HEK293 (cell line): ENCODE measurements at regions not wholly inside any gene's neighbourhood (a gene's known extent, or its start where the extent isn't known, plus 50 kb on each side); places are given as distances from the start of the nearest gene placed in this dataset.

Experiments
- CTCF ChIA-PET: fragments of 350-600 bp; formaldehyde crosslinking; extraction: SDS; loops from one replicate; lab custom pipeline; 2021; ENCODE audit warnings: antibody characterized with exemption; lab: Yijun Ruan, JAX
- POLR2A ChIA-PET: fragments of 300-600 bp; formaldehyde crosslinking; extraction: SDS; loops from one replicate; lab custom pipeline; 2020; ENCODE audit warnings: antibody characterized with exemption, inconsistent platforms; lab: Yijun Ruan, JAX
- H3K27ac ChIP-seq: fragments of 200-500 bp; sonication (Bioruptor generic); 2 replicates; pipeline ENCODE4 v1.5.1; 2014; ENCODE audit warnings: low read depth, low read length, control low read depth, inconsistent platforms; ENCODE audit errors: extremely low read depth
- H3K36me3 ChIP-seq, 2 experiments: fragments of 200-500 bp in 1 of 2; sonication (Bioruptor generic) in 1 of 2; 1 replicate in 1 of 2; 2 replicates in 1 of 2; pipeline ENCODE4 v1.5.1; 2014 to 2017; ENCODE audit warnings: inconsistent platforms in 2 of 2, low read length in 2 of 2; ENCODE audit not compliant: control insufficient read depth in 2 of 2, insufficient read depth in 1 of 2
- H3K4me1 ChIP-seq: fragments of 200-500 bp; sonication (Bioruptor generic); 2 replicates; pipeline ENCODE4 v1.5.1; 2014; ENCODE audit warnings: mild to moderate bottlenecking, low read length, inconsistent platforms; ENCODE audit not compliant: control insufficient read depth, insufficient read depth
- H3K4me3 ChIP-seq: 2 replicates; pipeline ENCODE4 v1.5.1; 2011; ENCODE audit warnings: low read depth, mild to moderate bottlenecking, control low read depth, low read length, moderate library complexity
- H3K9me3 ChIP-seq: fragments of 200-500 bp; sonication (Bioruptor generic); 2 replicates; pipeline ENCODE4 v1.5.1; 2014; ENCODE audit warnings: low read depth, low read length, inconsistent platforms; ENCODE audit not compliant: control insufficient read depth, insufficient read depth
- GLI4 ChIP-seq: fragments of 450-650 bp; formaldehyde crosslinking; IDR thresholded peaks from 2 replicates; pipeline ENCODE4 v1.5.1; 2016; ENCODE audit warnings: missing biosample characterization, missing genetic modification characterization
- GLIS1 ChIP-seq: fragments of 450-650 bp; formaldehyde crosslinking; IDR thresholded peaks from 2 replicates; pipeline ENCODE4 v1.5.1; 2016; ENCODE audit warnings: missing biosample characterization, missing genetic modification characterization
- GLIS2 ChIP-seq: fragments of 450-650 bp; formaldehyde crosslinking; IDR thresholded peaks from 2 replicates; pipeline ENCODE4 v1.5.1; 2016; ENCODE audit warnings: missing biosample characterization, missing genetic modification characterization
- MZF1 ChIP-seq: fragments of 450-650 bp; formaldehyde crosslinking; IDR thresholded peaks from 2 replicates; pipeline ENCODE4 v1.5.1; 2017; ENCODE audit warnings: missing biosample characterization, missing genetic modification characterization, borderline replicate concordance
- SCRT1 ChIP-seq: fragments of 450-650 bp; formaldehyde crosslinking; IDR thresholded peaks from 2 replicates; pipeline ENCODE4 v1.5.1; 2016; ENCODE audit warnings: missing biosample characterization, missing genetic modification characterization, borderline replicate concordance
- TRIM28 ChIP-seq: IDR thresholded peaks from 2 replicates; pipeline ENCODE4 v1.6.1; 2011; ENCODE audit warnings: low read length, control low read depth, borderline replicate concordance
- ZBTB17 ChIP-seq: fragments of 450-650 bp; formaldehyde crosslinking; IDR thresholded peaks from 2 replicates; pipeline ENCODE4 v1.5.1; 2016; ENCODE audit warnings: missing biosample characterization, missing genetic modification characterization
- ZNF10 ChIP-seq: fragments of 450-650 bp; formaldehyde crosslinking; IDR thresholded peaks from 2 replicates; pipeline ENCODE4 v1.5.1; 2017; ENCODE audit warnings: missing biosample characterization, missing genetic modification characterization
- ZNF184 ChIP-seq: fragments of 450-650 bp; IDR thresholded peaks from 2 replicates; pipeline ENCODE4 v1.5.1; 2018; ENCODE audit warnings: missing biosample characterization, mild to moderate bottlenecking, missing genetic modification characterization
- ZNF223 ChIP-seq: fragments of 450-650 bp; formaldehyde crosslinking; IDR thresholded peaks from 2 replicates; pipeline ENCODE4 v1.5.1; 2016; ENCODE audit warnings: missing biosample characterization, missing genetic modification characterization
- ZNF24 ChIP-seq: fragments of 450-650 bp; formaldehyde crosslinking; IDR thresholded peaks from 2 replicates; pipeline ENCODE4 v1.5.1; 2016; ENCODE audit warnings: missing biosample characterization, missing genetic modification characterization
- ZNF248 ChIP-seq: fragments of 450-650 bp; formaldehyde crosslinking; IDR thresholded peaks from 2 replicates; pipeline ENCODE4 v1.5.1; 2017; ENCODE audit warnings: missing biosample characterization, missing genetic modification characterization
- ZNF274 ChIP-seq, 2 experiments: fragments of 200-500 bp in 1 of 2; fragments of 450-650 bp in 1 of 2; sonication (Bioruptor generic) in 1 of 2; formaldehyde crosslinking in 1 of 2; IDR thresholded peaks; 2 replicates each; pipeline versions ENCODE4 v1.5.1 to v1.6.1; 2014 to 2016; ENCODE audit warnings: borderline replicate concordance in 1 of 2, inconsistent platforms in 1 of 2, low read length in 1 of 2, missing biosample characterization in 1 of 2, missing genetic modification characterization in 1 of 2
- ZNF404 ChIP-seq: fragments of 450-650 bp; formaldehyde crosslinking; IDR thresholded peaks from 2 replicates; pipeline ENCODE4 v1.5.1; 2017; ENCODE audit warnings: missing biosample characterization, missing genetic modification characterization
- ZNF423 ChIP-seq: fragments of 450-650 bp; formaldehyde crosslinking; IDR thresholded peaks from 2 replicates; pipeline ENCODE4 v1.5.1; 2016; ENCODE audit warnings: missing biosample characterization, missing genetic modification characterization
- ZNF473 ChIP-seq: fragments of 450-650 bp; formaldehyde crosslinking; IDR thresholded peaks from 2 replicates; pipeline ENCODE4 v1.5.1; 2017; ENCODE audit warnings: missing biosample characterization, missing genetic modification characterization
- ZNF514 ChIP-seq: fragments of 450-650 bp; formaldehyde crosslinking; IDR thresholded peaks from 2 replicates; pipeline ENCODE4 v1.5.1; 2016; ENCODE audit warnings: missing biosample characterization, missing genetic modification characterization
- ZNF529 ChIP-seq: fragments of 450-650 bp; formaldehyde crosslinking; IDR thresholded peaks from 2 replicates; pipeline ENCODE4 v1.5.1; 2017; ENCODE audit warnings: missing genetic modification characterization, missing biosample characterization; ENCODE audit not compliant: insufficient replicate concordance
- ZNF558 ChIP-seq: fragments of 450-650 bp; formaldehyde crosslinking; IDR thresholded peaks from 2 replicates; pipeline ENCODE4 v1.5.1; 2016; ENCODE audit warnings: missing biosample characterization, missing genetic modification characterization
- ZNF561 ChIP-seq: fragments of 450-650 bp; IDR thresholded peaks from 2 replicates; pipeline ENCODE4 v1.5.1; 2018; ENCODE audit warnings: missing biosample characterization, missing genetic modification characterization, borderline replicate concordance
- ZNF623 ChIP-seq: fragments of 450-650 bp; formaldehyde crosslinking; IDR thresholded peaks from 2 replicates; pipeline ENCODE4 v1.5.1; 2016; ENCODE audit warnings: missing biosample characterization, missing genetic modification characterization
- ZNF747 ChIP-seq: fragments of 450-650 bp; formaldehyde crosslinking; IDR thresholded peaks from 2 replicates; pipeline ENCODE4 v1.5.1; 2016; ENCODE audit warnings: missing biosample characterization, missing genetic modification characterization
- ZNF776 ChIP-seq: fragments of 450-650 bp; formaldehyde crosslinking; IDR thresholded peaks from 2 replicates; pipeline ENCODE4 v1.5.0; 2017; ENCODE audit warnings: missing biosample characterization, missing genetic modification characterization, borderline replicate concordance
- ZNF837 ChIP-seq: fragments of 450-650 bp; formaldehyde crosslinking; IDR thresholded peaks from 2 replicates; pipeline ENCODE4 v1.5.1; 2016; ENCODE audit warnings: missing biosample characterization, missing genetic modification characterization
- ZSCAN23 ChIP-seq: fragments of 450-650 bp; formaldehyde crosslinking; IDR thresholded peaks from 2 replicates; pipeline ENCODE4 v1.5.1; 2016; ENCODE audit warnings: missing biosample characterization, missing genetic modification characterization
- TF ChIP-seq, protein P1 (sequence below): fragments of 450-650 bp; formaldehyde crosslinking; IDR thresholded peaks from 2 replicates; pipeline ENCODE4 v1.5.1; 2016; ENCODE audit warnings: missing biosample characterization, missing genetic modification characterization
- TF ChIP-seq, protein P2 (sequence below): fragments of 450-650 bp; formaldehyde crosslinking; optimal IDR thresholded peaks from 2 replicates; pipeline ENCODE3; 2016; ENCODE audit warnings: missing biosample characterization, mild to moderate bottlenecking, missing genetic modification characterization
- TF ChIP-seq, protein P3 (sequence below): fragments of 450-650 bp; formaldehyde crosslinking; IDR thresholded peaks from 2 replicates; pipeline ENCODE4; 2016; ENCODE audit warnings: missing biosample characterization, missing genetic modification characterization
- TF ChIP-seq, protein P4 (sequence below): fragments of 450-650 bp; formaldehyde crosslinking; IDR thresholded peaks from 2 replicates; pipeline ENCODE4 v1.5.1; 2016; ENCODE audit warnings: missing biosample characterization, missing genetic modification characterization

DNA sequence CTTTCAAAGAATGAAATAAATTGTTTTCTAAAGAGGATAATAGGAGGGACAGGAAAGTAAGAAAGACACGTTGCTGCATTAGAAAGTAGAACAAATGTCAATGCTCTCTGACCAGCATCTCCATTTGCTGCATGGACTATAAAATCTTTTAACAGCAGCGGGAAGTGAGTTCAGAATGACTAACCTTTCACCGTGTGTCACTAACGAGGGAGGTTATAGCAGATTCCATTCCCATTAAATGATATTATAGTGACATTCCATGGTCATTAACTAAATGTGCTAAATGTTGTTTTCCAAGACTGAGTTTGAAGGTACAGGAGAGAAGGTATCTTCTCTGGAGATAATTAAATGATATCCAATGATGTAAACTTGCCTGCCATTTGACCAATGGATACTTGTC lies 127.1 kb upstream of the HS3ST3A1 start (continued):
- TF ChIP-seq ZNF223 (tag by site-specific recombination) (no peak), ZNF404 (no peak), ZSCAN23 (no peak), ZNF623 (tag by site-specific recombination) (no peak), GLIS2 (no peak), ZNF274 (IDR thresholded peaks at IDR 0.05; ENCODE audit: low read length) (no peak), ZNF274 (tag by site-specific recombination; IDR thresholded peaks at IDR 0.05; ENCODE audit: borderline replicate concordance) (no peak)
- TF ChIP-seq, protein P1, sequence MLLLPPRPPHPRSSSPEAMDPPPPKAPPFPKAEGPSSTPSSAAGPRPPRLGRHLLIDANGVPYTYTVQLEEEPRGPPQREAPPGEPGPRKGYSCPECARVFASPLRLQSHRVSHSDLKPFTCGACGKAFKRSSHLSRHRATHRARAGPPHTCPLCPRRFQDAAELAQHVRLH (tag by site-specific recombination), result no peak
- TF ChIP-seq, all 188 proteins: peak for 0

DNA sequence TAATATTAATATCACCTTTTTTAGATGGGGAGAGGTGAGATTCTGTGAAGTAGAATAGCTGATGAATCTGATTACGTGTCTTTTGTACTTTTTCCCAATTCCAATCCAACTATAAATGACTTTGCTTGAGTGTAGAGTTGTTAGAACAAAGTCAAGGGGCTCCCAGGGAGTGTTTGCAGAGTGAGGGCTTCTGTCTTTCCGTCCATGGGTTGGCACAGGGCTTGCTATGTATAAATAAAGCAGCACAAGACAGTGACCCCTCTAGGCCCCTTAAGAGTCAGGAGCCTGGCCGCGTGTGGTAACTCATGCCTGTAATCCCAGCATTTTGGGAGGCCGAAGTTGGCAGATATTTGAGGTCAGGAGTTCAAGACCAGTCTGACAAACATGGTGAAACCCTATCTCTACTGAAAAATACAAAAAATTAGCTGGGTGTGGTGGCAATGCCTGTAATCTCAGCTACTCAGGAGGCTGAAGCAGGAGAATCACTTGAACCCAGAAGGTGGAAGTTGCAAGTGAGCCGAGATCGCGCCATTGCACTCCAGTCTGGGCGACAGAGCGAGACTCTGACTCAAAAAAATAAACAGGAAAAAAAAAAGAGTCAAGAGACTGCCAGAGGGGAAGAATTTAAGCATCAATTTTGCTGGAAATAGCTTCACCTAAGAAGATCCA lies 127.9 kb upstream of the HS3ST3A1 start:
- H3K9me3 ChIP-seq, result no peaks in the 10 kb centered on the region
- ChIA-PET POLR2A (no interaction called here), CTCF (interaction anchor here (0.7 kb wide), 1 partner anchor 655 kb away, joined by 3 read pairs; no protein-coding TSS in a partner anchor)
- TF ChIP-seq, protein P2, sequence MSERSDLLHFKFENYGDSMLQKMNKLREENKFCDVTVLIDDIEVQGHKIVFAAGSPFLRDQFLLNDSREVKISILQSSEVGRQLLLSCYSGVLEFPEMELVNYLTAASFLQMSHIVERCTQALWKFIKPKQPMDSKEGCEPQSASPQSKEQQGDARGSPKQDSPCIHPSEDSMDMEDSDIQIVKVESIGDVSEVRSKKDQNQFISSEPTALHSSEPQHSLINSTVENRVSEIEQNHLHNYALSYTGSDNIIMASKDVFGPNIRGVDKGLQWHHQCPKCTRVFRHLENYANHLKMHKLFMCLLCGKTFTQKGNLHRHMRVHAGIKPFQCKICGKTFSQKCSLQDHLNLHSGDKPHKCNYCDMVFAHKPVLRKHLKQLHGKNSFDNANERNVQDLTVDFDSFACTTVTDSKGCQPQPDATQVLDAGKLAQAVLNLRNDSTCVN (tag by site-specific recombination), result no peak
- no peak for TF ChIP-seq TRIM28
- no peak for TF ChIP-seq ZNF514 (tag by site-specific recombination)
- TF ChIP-seq, protein P3, sequence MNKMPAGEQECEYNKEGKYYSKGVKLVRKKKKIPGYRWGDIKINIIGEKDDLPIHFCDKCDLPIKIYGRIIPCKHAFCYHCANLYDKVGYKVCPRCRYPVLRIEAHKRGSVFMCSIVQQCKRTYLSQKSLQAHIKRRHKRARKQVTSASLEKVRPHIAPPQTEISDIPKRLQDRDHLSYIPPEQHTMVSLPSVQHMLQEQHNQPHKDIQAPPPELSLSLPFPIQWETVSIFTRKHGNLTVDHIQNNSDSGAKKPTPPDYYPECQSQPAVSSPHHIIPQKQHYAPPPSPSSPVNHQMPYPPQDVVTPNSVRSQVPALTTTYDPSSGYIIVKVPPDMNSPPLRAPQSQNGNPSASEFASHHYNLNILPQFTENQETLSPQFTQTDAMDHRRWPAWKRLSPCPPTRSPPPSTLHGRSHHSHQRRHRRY, result no peak
- no peak for TF ChIP-seq ZNF10 (tag by site-specific recombination)
- no peak for TF ChIP-seq ZNF423 (tag by site-specific recombination)
- no peak for TF ChIP-seq ZNF558
- TF ChIP-seq ZNF561 (tag by site-specific recombination), result no peak
- TF ChIP-seq ZNF184 (tag by site-specific recombination), result no peak
- no peak for TF ChIP-seq ZNF747 (tag by site-specific recombination)
- TF ChIP-seq MZF1 (tag by site-specific recombination), result no peak
- TF ChIP-seq SCRT1 (tag by site-specific recombination), result no peak
- no peaks in the 10 kb centered on the region for H3K4me1 ChIP-seq
- H3K27ac ChIP-seq, result no peak overlapping the region
- H3K4me3 ChIP-seq, result no peak overlapping the region
- no peaks in the 10 kb centered on the region for H3K36me3 ChIP-seq

DNA sequence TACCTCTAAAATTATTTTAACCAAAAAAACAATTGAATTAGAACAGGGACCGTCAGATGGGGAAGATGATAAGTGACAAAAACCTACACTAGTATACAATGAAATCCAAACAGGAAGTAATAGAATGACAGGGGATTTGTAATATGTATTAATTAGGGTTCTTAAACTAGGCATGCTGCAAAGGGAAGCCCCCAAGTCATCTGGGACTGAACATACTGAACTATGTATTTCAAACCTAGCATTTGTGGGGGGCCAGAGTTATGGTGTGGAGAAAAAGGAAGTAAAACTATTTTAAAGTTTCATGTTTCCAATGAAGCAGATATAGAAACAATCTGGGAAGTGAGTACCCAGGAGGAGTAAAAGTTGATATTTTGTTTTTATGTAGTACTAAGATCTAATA lies 133.2 kb upstream of the HS3ST3A1 start:
- ChIA-PET CTCF (interaction anchor here (0.6 kb wide), 1 partner anchor 104 kb away, joined by 3 read pairs; no protein-coding TSS in a partner anchor), POLR2A (no interaction called here)
- Histone ChIP-seq H3K9me3 (no peaks in the 10 kb centered on the region), H3K27ac (no peak overlapping the region), H3K36me3 (no peaks in the 10 kb centered on the region), H3K4me3 (no peak overlapping the region), H3K4me1 (no peaks in the 10 kb centered on the region)
- no peak for TF ChIP-seq ZNF529 (tag by site-specific recombination)
- TF ChIP-seq ZNF837 (tag by site-specific recombination), result no peak
- no peak for TF ChIP-seq GLIS1 (tag by site-specific recombination)
- no peak for TF ChIP-seq ZNF473 (tag by site-specific recombination)
- TF ChIP-seq ZBTB17, result no peak
- no peak for TF ChIP-seq ZNF24
- no peak for TF ChIP-seq ZNF248 (tag by site-specific recombination)
- no peak for TF ChIP-seq ZNF776 (tag by site-specific recombination)
- TF ChIP-seq, protein P4, sequence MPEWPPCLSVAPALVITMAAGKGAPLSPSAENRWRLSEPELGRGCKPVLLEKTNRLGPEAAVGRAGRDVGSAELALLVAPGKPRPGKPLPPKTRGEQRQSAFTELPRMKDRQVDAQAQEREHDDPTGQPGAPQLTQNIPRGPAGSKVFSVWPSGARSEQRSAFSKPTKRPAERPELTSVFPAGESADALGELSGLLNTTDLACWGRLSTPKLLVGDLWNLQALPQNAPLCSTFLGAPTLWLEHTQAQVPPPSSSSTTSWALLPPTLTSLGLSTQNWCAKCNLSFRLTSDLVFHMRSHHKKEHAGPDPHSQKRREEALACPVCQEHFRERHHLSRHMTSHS (tag by site-specific recombination), result no peak
- TF ChIP-seq GLI4, result no peak
